Liver (tissue), 8 donors: ENCODE measurements at regions not wholly inside any gene's neighbourhood (a gene's known extent, or its start where the extent isn't known, plus 50 kb on each side); places are given as distances from the start of the nearest gene placed in this dataset.

ENCODE experiments used
- DNase-seq: peaks from one replicate; pipeline ENCODE4 v3.0.0-alpha.2; 2017; ENCODE audit warnings: low spot score
- H3K27ac ChIP-seq, 2 donors: one replicate each; pipeline ENCODE4 v1.7.0; 2013; ENCODE audit warnings: inconsistent platforms in 2 of 2, low read length in 2 of 2, control low read depth in 1 of 2, low read depth in 1 of 2, mild to moderate bottlenecking in 1 of 2
- H3K27me3 ChIP-seq, 4 donors: one replicate each; pipeline versions ENCODE4 v1.6.1 to v1.7.0; 2013; ENCODE audit warnings: low read length in 3 of 4, inconsistent platforms in 1 of 4, mild to moderate bottlenecking in 1 of 4, moderate library complexity in 1 of 4; ENCODE audit not compliant: control insufficient read depth in 4 of 4, insufficient read depth in 4 of 4
- H3K36me3 ChIP-seq, 4 donors: one replicate each; pipeline versions ENCODE4 v1.6.1 to v1.7.0; 2013; ENCODE audit warnings: low read length in 3 of 4, mild to moderate bottlenecking in 3 of 4, low read depth in 1 of 4, moderate library complexity in 1 of 4; ENCODE audit not compliant: control insufficient read depth in 4 of 4, insufficient read depth in 3 of 4
- H3K4me1 ChIP-seq, 4 donors: one replicate each; pipeline versions ENCODE4 v1.6.1 to v1.7.0; 2013; ENCODE audit warnings: low read length in 3 of 4, mild to moderate bottlenecking in 3 of 4, moderate library complexity in 1 of 4; ENCODE audit not compliant: control insufficient read depth in 4 of 4, insufficient read depth in 4 of 4
- H3K4me3 ChIP-seq, 3 donors: one replicate each; pipeline versions ENCODE4 v1.6.1 to v1.7.0; 2013; ENCODE audit warnings: low read length in 3 of 3, control low read depth in 1 of 3, low read depth in 1 of 3, mild to moderate bottlenecking in 1 of 3
- H3K9ac ChIP-seq, 2 donors: one replicate each; pipeline ENCODE4 v1.7.0; 2013; ENCODE audit warnings: low read length in 2 of 2, mild to moderate bottlenecking in 2 of 2, moderate library complexity in 2 of 2, control low read depth in 1 of 2, low read depth in 1 of 2
- H3K9me3 ChIP-seq, 4 donors: one replicate each; pipeline versions ENCODE4 v1.6.1 to v1.7.0; 2013; ENCODE audit warnings: low read length in 3 of 4; ENCODE audit not compliant: control insufficient read depth in 4 of 4
- CTCF ChIP-seq: fragments of 150-350 bp; IDR thresholded peaks from 2 replicates; pipeline ENCODE4 v1.5.1; 2017; ENCODE audit warnings: improper control_type of control experiment, low read depth, low read length; ENCODE audit not compliant: missing input control
- FOXA2 ChIP-seq: IDR thresholded peaks from 2 replicates; pipeline ENCODE4 v1.6.1; 2016; ENCODE audit warnings: antibody characterized with exemption
- GABPA ChIP-seq, 2 donors: IDR thresholded peaks in 1 of 2; conservative IDR thresholded peaks in 1 of 2; 2 replicates each; pipeline ENCODE4 v1.6.1; 2016; ENCODE audit warnings: antibody characterized with exemption in 2 of 2, mild to moderate bottlenecking in 1 of 2, moderate library complexity in 1 of 2
- HNF4A ChIP-seq, 2 donors: conservative IDR thresholded peaks; 2 replicates each; pipeline ENCODE4 v1.6.1; 2016; ENCODE audit warnings: antibody characterized with exemption in 2 of 2, mild to moderate bottlenecking in 2 of 2
- HNF4G ChIP-seq: IDR thresholded peaks from 2 replicates; pipeline ENCODE4 v1.6.1; 2016; ENCODE audit warnings: antibody characterized with exemption
- JUND ChIP-seq, 2 donors: IDR thresholded peaks; 2 replicates each; pipeline ENCODE4 v1.6.1; 2016; ENCODE audit warnings: antibody characterized with exemption in 2 of 2
- REST ChIP-seq: IDR thresholded peaks from 2 replicates; pipeline ENCODE4 v1.6.1; 2016; ENCODE audit warnings: antibody characterized with exemption, mild to moderate bottlenecking
- TAF1 ChIP-seq: conservative IDR thresholded peaks from 2 replicates; pipeline ENCODE4 v1.6.1; 2016; ENCODE audit warnings: antibody characterized with exemption, mild to moderate bottlenecking
- YY1 ChIP-seq: IDR thresholded peaks from 2 replicates; pipeline ENCODE4 v1.6.1; 2016; ENCODE audit warnings: antibody characterized with exemption, mild to moderate bottlenecking
- ZBTB33 ChIP-seq: IDR thresholded peaks from 2 replicates; pipeline ENCODE4 v1.6.1; 2016; ENCODE audit warnings: antibody characterized with exemption
- WGBS: extraction: QIAGEN DNeasy Blood & Tissue Kit; methylation state at CpG from one replicate; pipeline ENCODE4 v1.1.7; 2013; 5-methylcytosine and 5-hydroxymethylcytosine counted together
- TF ChIP-seq, protein P1 (sequence below): IDR thresholded peaks from 2 replicates; pipeline ENCODE4 v1.6.1; 2016; ENCODE audit warnings: antibody characterized with exemption
- donor health status: healthy.
- donor health status: healthy.
- donor health status: healthy.
- donor health status: healthy.
- donor health status: healthy.

- 84% methylated on average over 5 of the region's 5 CpGs for WGBS
- DNase-seq, result no peak
- H3K9ac ChIP-seq, result no peak overlapping the region
Measured at GRCh38 chr2:217392930-217393584, 533.2 kb upstream of the TNP1 start.

GRCh38 chr2:217387776-217388387 lies 528.0 kb upstream of the TNP1 start:
- no peak overlapping the region for H3K9ac ChIP-seq
- TF ChIP-seq CTCF (no peak), REST (no peak)
- peaks cover 0 to 4% (median 1%) of the 10 kb centered on the region in 4 donors for H3K9me3 ChIP-seq
- no peaks in the 10 kb centered on the region for H3K36me3 ChIP-seq
- H3K27me3 ChIP-seq, result peaks cover 0 to 3% (median 0%) of the 10 kb centered on the region in 4 donors
- H3K27ac ChIP-seq, result no peak overlapping the region
- WGBS, result 34% methylated on average over 4 of the region's 4 CpGs
- H3K4me3 ChIP-seq, result no peak overlapping the region
- H3K4me1 ChIP-seq, result no peaks in the 10 kb centered on the region
- DNase-seq, result no peak

More at GRCh38 chr2:217392930-217393584, 533.2 kb upstream of the TNP1 start:
- H3K36me3 ChIP-seq, result no peaks in the 10 kb centered on the region
- H3K4me3 ChIP-seq, result no peak overlapping the region
- H3K4me1 ChIP-seq, result no peaks in the 10 kb centered on the region
- H3K27me3 ChIP-seq, result no peaks in the 10 kb centered on the region
- no peak overlapping the region for H3K27ac ChIP-seq
- TF ChIP-seq, protein P1, sequence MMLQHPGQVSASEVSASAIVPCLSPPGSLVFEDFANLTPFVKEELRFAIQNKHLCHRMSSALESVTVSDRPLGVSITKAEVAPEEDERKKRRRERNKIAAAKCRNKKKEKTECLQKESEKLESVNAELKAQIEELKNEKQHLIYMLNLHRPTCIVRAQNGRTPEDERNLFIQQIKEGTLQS, result no peak
- TF ChIP-seq TAF1 (no peak), HNF4G (no peak), HNF4A (conservative IDR thresholded peaks at IDR 0.05) (no peak), FOXA2 (no peak), YY1 (no peak), ZBTB33 (no peak), GABPA (IDR thresholded peaks at IDR 0.05 in 1 of 2, conservative IDR thresholded peaks at IDR 0.05 in 1 of 2) (no peak), CTCF (no peak), JUND (IDR thresholded peaks at IDR 0.05) (no peak)
- peaks cover 0 to 2% (median 0%) of the 10 kb centered on the region in 4 donors for H3K9me3 ChIP-seq
